IMR-90 (cell line): ENCODE measurements at regions not wholly inside any gene's neighbourhood (a gene's known extent, or its start where the extent isn't known, plus 50 kb on each side); places are given as distances from the start of the nearest gene placed in this dataset.

ENCODE experiments used
- ATAC-seq: fragments of 200-7000 bp; cut with Tn5 transposase; 2 replicates; pipeline ENCODE4 v1.9.1; 2020; ENCODE audit warnings: low read depth, mild to moderate bottlenecking, moderate library complexity
- BruUV-seq: library from RNA; stranded (reverse); fragments of 400-500 nt; replicated peaks from 2 replicates; lab custom pipeline; 2021; lab: Mats Ljungman, UMichigan
- CTCF ChIA-PET: fragments of 300-600 bp; formaldehyde crosslinking; extraction: SDS; loops from one replicate; lab custom pipeline; 2021; ENCODE audit warnings: antibody characterized with exemption; lab: Yijun Ruan, JAX
- POLR2A ChIA-PET: fragments of 300-600 bp; sonication (Branson Sonifier 250); formaldehyde crosslinking; loops from one replicate; lab custom pipeline; 2022; ENCODE audit warnings: antibody characterized with exemption; ENCODE audit not compliant: unreplicated experiment; lab: Charles Lee
- DNase-seq: peaks from one replicate; pipeline ENCODE4 v3.0.0; 2013
- H2AFZ ChIP-seq: replicated peaks from 2 replicates; pipeline ENCODE3; 2013; ENCODE audit warnings: low read length, mild to moderate bottlenecking; ENCODE audit not compliant: poor library complexity
- H2AK5ac ChIP-seq: 2 replicates; pipeline ENCODE4 v1.6.1; 2013; ENCODE audit warnings: low read depth, low read length, inconsistent platforms
- H2AK9ac ChIP-seq: replicated peaks from 2 replicates; pipeline ENCODE3; 2013; ENCODE audit warnings: mild to moderate bottlenecking, low read depth, low read length, moderate library complexity; ENCODE audit not compliant: poor library complexity
- H2BK120ac ChIP-seq: 2 replicates; pipeline ENCODE4 v1.6.1; 2013; ENCODE audit warnings: low read depth, low read length, inconsistent platforms
- H2BK15ac ChIP-seq: 3 replicates; pipeline ENCODE4 v1.6.1; 2013; ENCODE audit warnings: low read depth, low read length, inconsistent platforms
- H2BK20ac ChIP-seq: 2 replicates; pipeline ENCODE4 v1.6.1; 2013; ENCODE audit warnings: low read depth, mild to moderate bottlenecking, inconsistent platforms, low read length, moderate library complexity
- H2BK5ac ChIP-seq: 2 replicates; pipeline ENCODE4 v1.6.1; 2013; ENCODE audit warnings: mild to moderate bottlenecking, low read depth, low read length, inconsistent platforms; ENCODE audit not compliant: poor library complexity, severe bottlenecking
- H3K14ac ChIP-seq: replicated peaks from 2 replicates; pipeline ENCODE4 v1.6.1; 2013; ENCODE audit warnings: low read depth, low read length, inconsistent platforms
- H3K18ac ChIP-seq: 2 replicates; pipeline ENCODE4 v1.6.1; 2013; ENCODE audit warnings: low read depth, low read length, control low read depth
- H3K23ac ChIP-seq: 2 replicates; pipeline ENCODE4 v1.6.1; 2013; ENCODE audit warnings: low read depth, low read length, inconsistent platforms
- H3K27ac ChIP-seq: 2 replicates; pipeline ENCODE4 v1.5.1; 2013; ENCODE audit warnings: mild to moderate bottlenecking, control low read depth, low read length; ENCODE audit not compliant: insufficient read depth
- H3K27me3 ChIP-seq: 2 replicates; pipeline ENCODE4 v1.6.1; 2013; ENCODE audit warnings: low read length; ENCODE audit not compliant: control insufficient read depth, insufficient read depth
- H3K36me3 ChIP-seq: 2 replicates; pipeline ENCODE4 v1.6.1; 2013; ENCODE audit warnings: low read length, mixed read lengths; ENCODE audit not compliant: control insufficient read depth, insufficient read depth
- H3K4ac ChIP-seq: 2 replicates; pipeline ENCODE4 v1.6.1; 2013; ENCODE audit warnings: low read depth, low read length, inconsistent platforms
- H3K4me1 ChIP-seq: 2 replicates; pipeline ENCODE4 v1.6.1; 2013; ENCODE audit warnings: low read length, mixed read lengths; ENCODE audit not compliant: control insufficient read depth, insufficient read depth
- H3K4me2 ChIP-seq: 2 replicates; pipeline ENCODE4 v1.6.1; 2013; ENCODE audit warnings: low read depth, mild to moderate bottlenecking, control low read depth, low read length, moderate library complexity
- H3K4me3 ChIP-seq: 2 replicates; pipeline ENCODE4 v1.5.1; 2013; ENCODE audit warnings: low read depth, mild to moderate bottlenecking, control low read depth, low read length, moderate library complexity; ENCODE audit not compliant: insufficient read depth
- H3K56ac ChIP-seq: 2 replicates; pipeline ENCODE4 v1.6.1; 2013; ENCODE audit warnings: low read length, inconsistent platforms; ENCODE audit not compliant: insufficient read depth; ENCODE audit errors: extremely low read depth
- H3K79me1 ChIP-seq, 2 experiments: 2 replicates each; pipeline ENCODE4 v1.6.1; 2013; ENCODE audit warnings: low read length in 2 of 2, inconsistent platforms in 1 of 2, low read depth in 1 of 2
- H3K9ac ChIP-seq: 2 replicates; pipeline ENCODE4 v1.6.1; 2013; ENCODE audit warnings: low read depth, low read length, control low read depth
- H3K9me1 ChIP-seq: 2 replicates; pipeline ENCODE4 v1.6.1; 2013; ENCODE audit warnings: low read length, inconsistent platforms; ENCODE audit not compliant: insufficient read depth
- H3K9me3 ChIP-seq: 2 replicates; pipeline ENCODE4 v1.6.1; 2013; ENCODE audit warnings: low read length; ENCODE audit not compliant: control insufficient read depth, insufficient read depth
- H4K20me1 ChIP-seq: 2 replicates; pipeline ENCODE4 v1.6.1; 2013; ENCODE audit warnings: low read length, inconsistent platforms; ENCODE audit not compliant: insufficient read depth
- H4K5ac ChIP-seq: 2 replicates; pipeline ENCODE4 v1.6.1; 2013; ENCODE audit warnings: mild to moderate bottlenecking, low read depth, low read length, control low read depth
- H4K8ac ChIP-seq, 2 experiments: 2 replicates each; pipeline ENCODE4 v1.6.1; 2013; ENCODE audit warnings: low read depth in 2 of 2, low read length in 2 of 2, control low read depth in 1 of 2, inconsistent platforms in 1 of 2
- H4K91ac ChIP-seq: 2 replicates; pipeline ENCODE4 v1.6.1; 2013; ENCODE audit warnings: low read depth, low read length, inconsistent platforms; ENCODE audit not compliant: insufficient read depth
- CEBPB ChIP-seq: IDR thresholded peaks from 2 replicates; pipeline ENCODE4 v1.6.1; 2012; ENCODE audit warnings: low read depth, low read length, improper control_type of control experiment
- CTCF ChIP-seq: conservative IDR thresholded peaks from 2 replicates; pipeline ENCODE4 v1.5.1; 2012; ENCODE audit warnings: mild to moderate bottlenecking, low read depth, low read length, improper control_type of control experiment
- ELK1 ChIP-seq: fragments of 150-350 bp; IDR thresholded peaks from 2 replicates; pipeline ENCODE4 v1.6.1; 2016; ENCODE audit warnings: low read depth, mild to moderate bottlenecking, low read length, moderate library complexity, borderline replicate concordance
- FOS ChIP-seq: fragments of 150-350 bp; IDR thresholded peaks from 2 replicates; pipeline ENCODE4 v1.6.1; 2016; ENCODE audit warnings: low read depth, low read length
- MAFK ChIP-seq: IDR thresholded peaks from 2 replicates; pipeline ENCODE4 v1.6.1; 2012; ENCODE audit warnings: low read depth, low read length, improper control_type of control experiment
- MXI1 ChIP-seq: IDR thresholded peaks from 2 replicates; pipeline ENCODE4 v1.6.1; 2012; ENCODE audit warnings: low read depth, mild to moderate bottlenecking, low read length, moderate library complexity, borderline replicate concordance
- POLR2A ChIP-seq: IDR thresholded peaks from 2 replicates; pipeline ENCODE4 v1.6.1; 2012; ENCODE audit warnings: mild to moderate bottlenecking, low read depth, low read length
- RCOR1 ChIP-seq: IDR thresholded peaks from 2 replicates; pipeline ENCODE4 v1.6.1; 2012; ENCODE audit warnings: mild to moderate bottlenecking, low read length, improper control_type of control experiment; ENCODE audit not compliant: insufficient replicate concordance
- RFX5 ChIP-seq: IDR thresholded peaks from 2 replicates; pipeline ENCODE4 v1.8.0; 2012; ENCODE audit warnings: low read depth, mild to moderate bottlenecking, low read length, moderate library complexity
- WGBS, 2 experiments: methylation state at CpG; one replicate each; pipeline versions ENCODE4 v1.1.5 to v1.1.7; 2013; ENCODE audit warnings: missing lambda C conversion rate in 2 of 2; ENCODE audit not compliant: insufficient read length in 1 of 2; ENCODE audit errors: extremely low coverage in 2 of 2; 5-methylcytosine and 5-hydroxymethylcytosine counted together
- dilution Hi-C: fragments of 300-500 bp; cut with HindIII; formaldehyde crosslinking; loops from one replicate; pipeline ENCODE4 v1.14.3; 2018; ENCODE audit warnings: low sequenced_read_pairs; ENCODE audit not compliant: unreplicated experiment
- in situ Hi-C: fragments of 300-500 bp; cut with MboI; formaldehyde crosslinking; loops from 3 replicates; pipeline ENCODE4 v1.14.3; 2019; ENCODE audit warnings: low sequenced_read_pairs, inconsistent platforms, mixed read lengths
- intact Hi-C: fragments of 100-400 bp; cut with micrococcal nuclease; formaldehyde crosslinking; loops from 2 replicates; pipeline ENCODE4 v1.10.0; 2022

GRCh38 chr21:17343055-17343454, 169.8 kb upstream of the CXADR start:
- in situ Hi-C loops, result no loop called here
- H4K8ac ChIP-seq, result no peak overlapping the region
- H2AK5ac ChIP-seq, result no peak overlapping the region
- no peak overlapping the region for H2BK5ac ChIP-seq
- H3K4me2 ChIP-seq, result no peak overlapping the region
- no peak overlapping the region for H3K14ac ChIP-seq
- dilution Hi-C loops, result no loop called here
- no TSS peak for BruUV-seq
- no peak overlapping the region for H3K9ac ChIP-seq
- H3K27ac ChIP-seq, result no peak overlapping the region
- H3K4me1 ChIP-seq, result no peaks in the 10 kb centered on the region
- H3K23ac ChIP-seq, result no peak overlapping the region
- no peak overlapping the region for H3K4me3 ChIP-seq
- no peak overlapping the region for H3K4ac ChIP-seq
- H2AK9ac ChIP-seq, result no peak overlapping the region
- H3K79me1 ChIP-seq, result no peaks in the 10 kb centered on the region
- no peak overlapping the region for H3K56ac ChIP-seq
- H4K20me1 ChIP-seq, result no peaks in the 10 kb centered on the region
- no peak overlapping the region for H2BK20ac ChIP-seq
- no CpG with 5 or more reads among the region's 2 CpGs for WGBS, 2 experiments
- TF ChIP-seq CEBPB (no peak), ELK1 (no peak), MAFK (no peak), FOS (no peak), POLR2A (no peak), RFX5 (no peak), MXI1 (no peak), CTCF (no peak), RCOR1 (no peak)
- H3K36me3 ChIP-seq, result no peaks in the 10 kb centered on the region
- no peak overlapping the region for H3K18ac ChIP-seq
- no peaks in the 10 kb centered on the region for H3K9me1 ChIP-seq
- no peak overlapping the region for H2AFZ ChIP-seq
- ATAC-seq (peak; percentile 51; the same call in 1 of the 2 replicates), DNase-seq (peak; percentile 13)
- no peak overlapping the region for H4K91ac ChIP-seq
- no peaks in the 10 kb centered on the region for H3K9me3 ChIP-seq
- ChIA-PET POLR2A (no interaction called here), CTCF (no interaction called here)
- H3K27me3 ChIP-seq, result no peaks in the 10 kb centered on the region
- intact Hi-C loops, result no loop called here
- H2BK120ac ChIP-seq, result no peak overlapping the region
- H4K5ac ChIP-seq, result no peak overlapping the region
- no peak overlapping the region for H2BK15ac ChIP-seq
